GM12864 (cell line): ENCODE measurements at regions not wholly inside any gene's neighbourhood (a gene's known extent, or its start where the extent isn't known, plus 50 kb on each side); places are given as distances from the start of the nearest gene placed in this dataset.

Experiments used
- DNase-seq: peaks from one replicate; pipeline ENCODE4 v3.0.0-alpha.2; 2011; ENCODE audit warnings: low read depth
- H3K4me3 ChIP-seq: 2 replicates; pipeline ENCODE4 v1.5.1; 2011; ENCODE audit warnings: mild to moderate bottlenecking, low read depth, low read length, control low read depth
- TF ChIP-seq, protein P1 (sequence below): IDR thresholded peaks from 2 replicates; pipeline ENCODE4 v1.5.1; 2011; ENCODE audit warnings: low read depth, mild to moderate bottlenecking, moderate library complexity, low read length, control low read depth, inconsistent platforms; ENCODE audit errors: missing control alignments

DNA sequence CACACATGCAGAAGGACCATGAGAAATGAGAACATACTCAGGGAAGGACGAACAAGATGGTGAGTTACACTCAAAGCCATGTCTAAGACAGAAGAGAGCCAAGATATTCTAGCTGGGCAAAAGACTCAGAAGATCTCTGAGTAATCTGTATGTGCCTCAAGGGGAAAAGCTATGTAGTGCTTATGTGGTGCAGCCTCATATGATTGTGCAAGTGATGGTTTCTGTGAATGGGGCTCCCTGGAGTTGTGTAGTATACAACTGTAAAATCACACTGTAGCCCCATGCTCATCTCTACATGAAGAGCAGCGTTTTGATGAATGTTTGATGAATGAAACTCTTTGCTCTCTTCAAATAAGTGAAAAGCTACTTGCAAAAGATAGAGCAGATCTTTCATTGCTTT lies 57.5 kb downstream of the OSR1 start:
- TF ChIP-seq, protein P1, sequence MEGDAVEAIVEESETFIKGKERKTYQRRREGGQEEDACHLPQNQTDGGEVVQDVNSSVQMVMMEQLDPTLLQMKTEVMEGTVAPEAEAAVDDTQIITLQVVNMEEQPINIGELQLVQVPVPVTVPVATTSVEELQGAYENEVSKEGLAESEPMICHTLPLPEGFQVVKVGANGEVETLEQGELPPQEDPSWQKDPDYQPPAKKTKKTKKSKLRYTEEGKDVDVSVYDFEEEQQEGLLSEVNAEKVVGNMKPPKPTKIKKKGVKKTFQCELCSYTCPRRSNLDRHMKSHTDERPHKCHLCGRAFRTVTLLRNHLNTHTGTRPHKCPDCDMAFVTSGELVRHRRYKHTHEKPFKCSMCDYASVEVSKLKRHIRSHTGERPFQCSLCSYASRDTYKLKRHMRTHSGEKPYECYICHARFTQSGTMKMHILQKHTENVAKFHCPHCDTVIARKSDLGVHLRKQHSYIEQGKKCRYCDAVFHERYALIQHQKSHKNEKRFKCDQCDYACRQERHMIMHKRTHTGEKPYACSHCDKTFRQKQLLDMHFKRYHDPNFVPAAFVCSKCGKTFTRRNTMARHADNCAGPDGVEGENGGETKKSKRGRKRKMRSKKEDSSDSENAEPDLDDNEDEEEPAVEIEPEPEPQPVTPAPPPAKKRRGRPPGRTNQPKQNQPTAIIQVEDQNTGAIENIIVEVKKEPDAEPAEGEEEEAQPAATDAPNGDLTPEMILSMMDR, result no peak
- DNase-seq, result no peak
- H3K4me3 ChIP-seq, result no peak overlapping the region

DNA sequence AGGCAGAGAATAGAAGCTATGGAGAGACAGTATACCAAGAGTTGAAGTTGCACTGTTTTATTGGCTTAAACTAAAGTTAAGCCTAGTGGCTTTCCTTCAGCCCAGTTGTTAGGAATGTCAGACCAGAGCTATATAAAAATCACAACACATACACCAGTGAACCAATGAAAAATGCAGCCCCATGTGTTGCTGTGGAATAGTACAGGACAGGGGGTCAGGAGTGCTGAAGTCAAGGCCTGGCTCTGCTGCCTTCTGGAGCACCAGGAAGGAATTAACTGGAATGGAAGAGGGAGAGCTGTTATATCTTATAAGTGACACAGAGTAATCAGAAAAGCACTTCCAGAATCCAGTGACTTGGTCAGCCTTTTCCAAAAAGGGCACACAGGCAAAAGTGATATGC lies 58.9 kb downstream of the OSR1 start:
- no peak for DNase-seq
- TF ChIP-seq, protein P1, result no peak
- H3K4me3 ChIP-seq, result no peak overlapping the region

DNA sequence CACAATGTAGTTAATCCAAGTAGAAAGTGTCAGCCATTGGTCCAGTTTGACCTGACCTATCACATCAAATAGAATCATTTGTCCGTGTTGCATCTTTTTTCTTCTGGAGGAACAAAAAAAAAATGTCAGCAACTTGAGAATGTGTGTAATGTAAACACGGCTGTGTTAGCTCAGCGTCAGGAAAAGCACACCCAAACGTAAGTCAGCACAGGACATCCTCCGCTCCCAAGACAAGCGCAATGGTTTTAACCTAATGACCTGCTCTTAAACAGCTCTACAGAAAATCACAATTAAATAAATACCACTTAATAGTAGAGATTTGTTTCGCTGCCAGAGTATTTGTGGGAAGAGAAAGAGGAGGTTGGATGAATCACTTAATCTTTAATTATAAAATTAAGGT lies 59.4 kb downstream of the OSR1 start:
- no peak for DNase-seq
- TF ChIP-seq, protein P1, result no peak
- no peak overlapping the region for H3K4me3 ChIP-seq

DNA sequence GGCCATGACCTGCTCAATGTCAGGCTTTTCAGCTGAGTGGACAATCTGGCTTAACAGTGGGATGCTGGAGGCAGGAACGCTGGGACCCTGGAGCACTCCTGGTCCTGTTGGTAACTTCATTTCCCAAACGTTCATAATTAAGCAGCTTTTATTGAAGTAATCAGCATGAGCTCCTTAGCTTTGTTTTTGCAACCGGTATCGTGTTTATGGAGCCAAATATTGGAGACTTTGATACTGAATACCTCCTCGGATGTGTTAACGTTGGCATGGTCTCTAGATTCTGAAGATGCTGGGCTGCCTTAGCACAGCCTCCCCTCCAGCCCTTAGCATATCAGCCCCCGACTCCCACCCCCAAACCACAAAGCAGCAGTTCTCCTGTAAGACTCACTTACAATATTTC lies 60.7 kb downstream of the OSR1 start:
- DNase-seq, result no peak
- TF ChIP-seq, protein P1, result no peak
- no peak overlapping the region for H3K4me3 ChIP-seq

DNA sequence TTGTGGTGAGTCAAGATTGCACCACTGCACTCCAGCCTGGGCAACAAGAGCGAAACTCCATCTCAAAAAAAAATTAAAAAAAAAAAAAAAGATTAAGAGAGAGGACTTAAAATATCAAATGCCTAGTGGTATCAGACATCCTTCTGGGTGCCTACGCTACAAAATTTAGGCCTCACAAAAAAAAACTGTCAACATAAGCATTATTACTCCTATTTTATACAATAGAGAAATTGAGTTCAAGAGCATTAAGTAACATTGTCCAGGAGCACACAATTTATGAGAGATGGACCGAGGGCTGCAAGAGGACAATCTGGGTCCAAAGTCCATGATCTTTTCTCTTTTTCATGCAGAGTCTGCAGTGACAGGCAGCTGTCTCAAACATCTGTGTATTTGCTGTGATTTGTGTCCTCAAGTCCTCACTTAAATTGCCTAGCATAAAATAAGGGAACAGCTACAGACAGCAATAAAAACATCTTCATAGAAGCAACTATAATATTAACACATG lies 62.4 kb downstream of the OSR1 start:
- TF ChIP-seq, protein P1, result no peak
- no peak overlapping the region for H3K4me3 ChIP-seq
- DNase-seq, result no peak

DNA sequence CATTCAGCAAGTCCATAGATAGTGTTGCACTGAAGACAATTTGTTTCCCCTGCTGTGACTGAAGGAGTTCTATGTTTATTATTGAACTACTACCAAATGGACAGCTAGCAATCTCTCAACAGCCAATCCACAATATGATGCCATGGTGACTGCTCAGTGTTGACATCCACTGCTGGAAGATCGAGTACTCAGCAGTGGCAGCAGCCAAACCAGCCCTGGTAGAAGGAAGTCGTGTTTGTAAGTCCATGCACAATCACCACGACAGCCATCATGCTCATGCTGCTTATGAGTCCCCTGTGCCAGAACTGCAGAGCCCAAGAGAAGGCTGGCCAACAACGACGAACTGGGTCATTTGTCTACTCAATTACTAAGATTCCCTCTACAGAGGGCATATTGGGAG lies 66.4 kb downstream of the OSR1 start:
- DNase-seq, result no peak
- TF ChIP-seq, protein P1, result no peak
- H3K4me3 ChIP-seq, result no peak overlapping the region

DNA sequence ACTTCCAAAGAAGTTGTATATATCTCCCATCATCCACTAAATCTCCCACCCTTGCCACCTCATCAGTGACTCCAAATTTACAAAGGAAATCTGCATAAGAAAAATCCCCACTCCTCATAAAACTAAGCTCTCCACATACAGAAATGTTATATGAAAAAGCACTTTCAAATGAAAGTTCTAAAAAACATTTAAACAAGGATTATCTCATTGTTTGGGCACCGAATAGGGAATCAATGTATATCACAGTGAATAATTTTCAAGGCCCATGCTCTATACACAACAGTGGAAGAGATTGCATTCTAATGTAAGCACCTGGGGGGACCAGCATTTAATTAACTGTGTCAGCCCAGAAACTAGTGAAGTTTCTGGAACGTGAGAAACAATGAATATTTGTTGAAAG lies 70.1 kb downstream of the OSR1 start:
- no peak for DNase-seq
- TF ChIP-seq, protein P1, result no peak
- H3K4me3 ChIP-seq, result no peak overlapping the region
